Skeletal muscle tissue (tissue), 3 donors: ENCODE measurements at regions not wholly inside any gene's neighbourhood (a gene's known extent, or its start where the extent isn't known, plus 50 kb on each side); places are given as distances from the start of the nearest gene placed in this dataset.
"Not testable (repeated sequence)": the region's sequence is repeated elsewhere in the genome, so short reads cannot be mapped to it uniquely, and the experiment has no call there.

Experiments
- H3K27ac ChIP-seq: one replicate; pipeline ENCODE4 v1.7.0; 2013; ENCODE audit warnings: mild to moderate bottlenecking, low read depth, low read length, inconsistent platforms
- H3K27me3 ChIP-seq, 3 donors: one replicate each; pipeline ENCODE4 v1.7.0; 2013; ENCODE audit warnings: low read length in 3 of 3; ENCODE audit not compliant: control insufficient read depth in 3 of 3, insufficient read depth in 3 of 3
- H3K36me3 ChIP-seq, 3 donors: one replicate each; pipeline ENCODE4 v1.7.0; 2013; ENCODE audit warnings: low read length in 3 of 3; ENCODE audit not compliant: control insufficient read depth in 3 of 3, insufficient read depth in 3 of 3
- H3K4me1 ChIP-seq, 3 donors: one replicate each; pipeline ENCODE4 v1.7.0; 2013; ENCODE audit warnings: low read length in 3 of 3, mild to moderate bottlenecking in 3 of 3; ENCODE audit not compliant: control insufficient read depth in 3 of 3, insufficient read depth in 3 of 3
- H3K4me3 ChIP-seq, 3 donors: one replicate each; pipeline ENCODE4 v1.7.0; 2013; ENCODE audit warnings: low read length in 3 of 3
- H3K9ac ChIP-seq, 3 donors: one replicate each; pipeline ENCODE4 v1.7.0; 2013; ENCODE audit warnings: low read length in 3 of 3, mild to moderate bottlenecking in 3 of 3, moderate library complexity in 2 of 3, low read depth in 1 of 3
- H3K9me3 ChIP-seq, 3 donors: one replicate each; pipeline ENCODE4 v1.7.0; 2013; ENCODE audit warnings: low read length in 3 of 3; ENCODE audit not compliant: control insufficient read depth in 3 of 3
- donor health status: Osteomylitis.

DNA sequence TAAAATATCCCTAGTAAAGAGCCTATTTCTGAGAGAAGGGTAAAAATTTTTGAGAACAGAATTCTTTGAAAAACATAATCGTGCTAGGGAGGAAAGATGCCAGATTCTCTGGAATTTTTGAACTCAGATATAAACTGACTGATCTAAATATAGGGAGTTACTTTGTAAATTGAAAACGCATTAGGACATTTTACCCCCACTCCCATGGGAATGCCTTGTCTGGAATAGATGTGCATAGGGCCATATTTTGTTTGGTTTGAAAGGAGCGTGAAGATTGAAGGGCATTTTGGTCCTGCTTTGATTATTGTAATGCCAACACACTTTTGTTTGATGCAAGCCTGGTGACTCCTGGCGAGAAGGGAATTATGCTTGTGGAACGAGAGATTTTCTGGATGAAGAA, 158.7 kb upstream of the DPP10 start:
- no peaks in the 10 kb centered on the region for H3K4me1 ChIP-seq
- H3K4me3 ChIP-seq = no peak overlapping the region
- no peaks in the 10 kb centered on the region for H3K36me3 ChIP-seq
- H3K27ac ChIP-seq = no peak overlapping the region
- no peaks in the 10 kb centered on the region for H3K9me3 ChIP-seq
- H3K9ac ChIP-seq = no peak overlapping the region
- no peaks in the 10 kb centered on the region for H3K27me3 ChIP-seq

DNA sequence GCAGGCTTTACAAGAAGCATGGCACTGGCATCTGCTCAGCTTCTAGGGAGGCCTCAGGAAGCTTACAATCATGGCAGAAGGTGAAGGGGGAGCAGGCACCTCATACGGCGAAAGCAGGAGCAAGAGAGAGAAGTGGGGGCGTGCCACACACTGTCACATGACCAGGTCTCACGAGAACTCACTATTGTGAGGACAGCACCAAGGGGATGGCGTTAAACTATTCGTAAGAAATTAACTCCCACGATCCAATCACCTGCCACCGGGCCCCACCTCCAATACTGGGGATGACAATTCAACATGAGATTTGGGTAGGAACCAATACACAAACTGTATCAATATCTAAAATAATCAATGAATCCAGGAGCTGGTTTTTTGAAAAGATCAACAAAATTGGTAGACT, 156.0 kb upstream of the DPP10 start:
- no peaks in the 10 kb centered on the region for H3K36me3 ChIP-seq
- H3K9ac ChIP-seq = no peak overlapping the region

DNA sequence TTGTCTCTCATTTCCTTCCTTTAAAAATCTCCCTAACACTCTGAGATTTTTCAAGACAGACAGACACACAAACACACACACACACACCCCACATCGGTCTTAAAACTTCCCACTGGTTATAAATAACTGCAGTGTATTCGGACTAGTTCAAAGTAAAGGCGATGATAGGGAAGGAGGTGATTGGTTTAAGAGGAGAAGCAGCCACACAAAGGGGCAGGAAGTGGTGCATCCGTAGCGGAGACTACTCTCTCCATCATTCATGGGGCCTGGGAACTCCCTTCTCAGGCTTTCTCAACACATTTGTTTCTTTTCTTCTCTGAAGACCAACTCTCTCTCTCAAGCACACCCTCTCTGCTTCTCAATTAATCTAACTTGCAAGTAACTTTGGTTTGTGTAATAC, 149.1 kb upstream of the DPP10 start:
- Histone ChIP-seq H3K9me3 (no peaks in the 10 kb centered on the region), H3K27ac (no peak overlapping the region), H3K4me1 (no peaks in the 10 kb centered on the region), H3K4me3 (no peak overlapping the region), H3K27me3 (peaks cover 0 to 7% (median 0%) of the 10 kb centered on the region in 3 donors), H3K9ac (no peak overlapping the region), H3K36me3 (no peaks in the 10 kb centered on the region)

More for the DNA sequence above, 156.0 kb upstream of the DPP10 start:
- Histone ChIP-seq H3K4me3 (no peak overlapping the region), H3K27me3 (no peaks in the 10 kb centered on the region), H3K9me3 (no peaks in the 10 kb centered on the region), H3K4me1 (no peaks in the 10 kb centered on the region), H3K27ac (no peak overlapping the region)

DNA sequence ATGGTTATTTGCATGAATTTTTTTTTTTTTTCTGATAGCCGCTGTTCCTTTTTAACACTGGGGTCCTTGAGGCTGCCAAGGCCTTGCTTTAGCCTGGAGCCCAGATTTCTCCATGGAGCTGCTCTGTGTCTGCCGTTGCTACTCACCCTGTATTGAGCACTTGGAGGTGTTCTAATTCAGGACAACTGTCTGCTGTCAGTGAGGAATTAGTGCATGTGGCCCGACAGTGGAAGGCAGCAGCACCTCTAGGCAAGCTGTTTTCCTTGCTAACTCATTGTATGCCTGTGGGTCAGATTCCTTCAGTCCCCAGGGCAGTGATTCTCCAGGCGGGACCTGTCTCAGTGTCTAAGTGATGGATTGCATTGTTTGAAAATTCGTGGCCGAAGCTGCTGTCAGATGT, 147.7 kb upstream of the DPP10 start:
- H3K27me3 ChIP-seq = peaks cover 0 to 7% (median 0%) of the 10 kb centered on the region in 3 donors
- no peaks in the 10 kb centered on the region for H3K36me3 ChIP-seq
- H3K9me3 ChIP-seq = no peaks in the 10 kb centered on the region
- no peak overlapping the region for H3K4me3 ChIP-seq
- H3K9ac ChIP-seq = no peak overlapping the region
- no peaks in the 10 kb centered on the region for H3K4me1 ChIP-seq
- no peak overlapping the region for H3K27ac ChIP-seq

DNA sequence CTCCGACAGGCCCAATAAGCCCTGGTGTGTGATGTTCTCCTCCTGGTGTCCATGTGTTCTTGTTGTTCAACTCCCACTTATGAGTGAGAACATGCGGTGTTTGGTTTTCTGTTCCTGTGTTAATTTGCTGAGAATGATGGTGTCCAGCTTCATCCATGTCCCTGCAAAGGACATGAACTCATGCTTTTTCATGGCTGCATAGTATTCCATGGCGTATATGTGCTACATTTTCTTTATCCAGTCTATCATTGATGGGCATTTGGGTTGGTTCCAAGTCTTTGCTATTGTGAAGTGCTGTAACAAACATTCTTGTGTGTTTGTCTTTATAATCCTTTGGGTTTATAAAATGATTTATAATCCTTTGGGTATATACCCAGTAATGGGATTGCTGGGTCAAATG, 142.1 kb upstream of the DPP10 start:
- H3K27ac ChIP-seq, H3K9me3 ChIP-seq, H3K4me3 ChIP-seq, H3K36me3 ChIP-seq, H3K9ac ChIP-seq, H3K27me3 ChIP-seq, H3K4me1 ChIP-seq: not testable (repeated sequence)

DNA sequence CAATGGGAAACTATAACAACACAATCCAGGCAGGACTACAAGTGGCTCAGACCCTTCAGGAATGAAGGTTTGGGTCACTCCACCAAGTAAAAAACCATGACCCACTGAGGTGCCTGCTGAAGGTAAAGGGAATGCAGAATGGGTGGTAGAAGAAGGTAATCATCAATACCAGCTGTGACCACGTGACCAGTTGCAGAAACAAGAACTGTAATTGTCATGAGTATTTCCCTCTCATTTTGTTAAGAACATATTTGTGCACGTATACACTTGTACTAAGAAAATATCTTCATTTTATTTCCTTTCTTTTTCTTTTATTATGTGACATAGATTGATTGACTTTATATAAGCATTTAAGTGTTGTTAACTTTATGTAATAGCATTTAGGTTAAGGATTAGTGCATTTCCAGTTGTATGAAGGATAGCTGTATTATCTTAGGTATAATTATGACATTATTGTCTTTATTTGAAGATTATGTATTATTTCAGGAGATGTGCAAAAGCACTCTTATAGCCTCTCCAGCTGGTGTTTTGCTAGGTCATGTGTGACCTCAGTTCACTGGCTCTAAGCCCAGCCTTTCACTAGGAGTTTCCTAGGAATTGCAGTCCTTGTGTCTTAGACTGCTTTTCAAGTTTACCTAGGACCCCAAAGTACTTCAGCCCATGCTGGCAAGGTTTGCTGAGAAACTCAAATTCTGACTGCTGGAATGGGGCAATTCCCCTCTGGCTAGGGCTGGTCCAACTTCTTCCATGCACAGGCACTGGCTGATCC, 125.7 kb upstream of the DPP10 start:
- H3K9ac ChIP-seq = no peak overlapping the region
- no peaks in the 10 kb centered on the region for H3K27me3 ChIP-seq
- H3K36me3 ChIP-seq = no peaks in the 10 kb centered on the region
- H3K27ac ChIP-seq = no peak overlapping the region
- no peak overlapping the region for H3K4me3 ChIP-seq
- H3K9me3 ChIP-seq = no peaks in the 10 kb centered on the region
- H3K4me1 ChIP-seq = no peaks in the 10 kb centered on the region

DNA sequence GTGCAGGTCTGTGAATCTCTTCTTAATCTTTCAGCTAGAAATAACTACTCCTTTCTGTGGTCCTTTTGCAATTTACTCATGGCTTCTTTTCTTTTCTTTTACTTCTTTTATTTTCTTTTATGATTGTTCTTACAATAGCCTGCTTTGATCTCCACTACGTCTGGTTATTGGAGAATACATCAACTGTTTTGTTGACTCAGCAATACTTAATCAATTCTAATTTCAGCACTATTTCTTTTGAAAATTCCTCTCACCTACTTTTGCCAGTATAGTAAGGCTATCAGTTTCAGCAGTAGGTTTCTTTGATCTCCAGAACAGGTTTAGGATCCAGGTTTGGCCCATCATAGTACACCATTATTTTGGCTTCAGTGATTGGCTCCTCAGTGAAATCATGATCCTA, 111.8 kb upstream of the DPP10 start:
- Histone ChIP-seq H3K4me3 (no peak overlapping the region), H3K9ac (no peak overlapping the region), H3K9me3 (no peaks in the 10 kb centered on the region), H3K4me1 (no peaks in the 10 kb centered on the region), H3K27ac (no peak overlapping the region), H3K36me3 (no peaks in the 10 kb centered on the region), H3K27me3 (no peaks in the 10 kb centered on the region)

DNA sequence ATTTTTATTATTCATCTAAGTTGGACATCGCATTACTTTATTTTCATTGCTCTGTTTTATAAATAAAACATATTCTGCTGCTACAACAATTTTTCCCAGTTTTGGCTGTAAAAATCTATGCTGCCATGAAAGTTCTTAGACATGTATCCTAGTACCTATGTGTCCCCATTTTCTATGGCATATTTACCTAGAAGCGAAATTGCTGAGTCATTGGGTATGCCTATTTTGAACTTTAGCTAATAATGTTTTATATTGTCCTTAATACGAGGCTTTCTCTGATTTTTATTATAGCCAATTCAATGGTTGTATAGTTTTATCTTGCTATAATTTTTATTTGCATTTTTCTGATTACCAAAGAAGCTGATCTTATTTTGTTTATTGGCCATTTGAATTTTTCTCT, 110.5 kb upstream of the DPP10 start:
- no peaks in the 10 kb centered on the region for H3K27me3 ChIP-seq
- no peak overlapping the region for H3K9ac ChIP-seq
- no peaks in the 10 kb centered on the region for H3K9me3 ChIP-seq
- no peak overlapping the region for H3K4me3 ChIP-seq
- no peaks in the 10 kb centered on the region for H3K36me3 ChIP-seq
- no peaks in the 10 kb centered on the region for H3K4me1 ChIP-seq
- no peak overlapping the region for H3K27ac ChIP-seq

DNA sequence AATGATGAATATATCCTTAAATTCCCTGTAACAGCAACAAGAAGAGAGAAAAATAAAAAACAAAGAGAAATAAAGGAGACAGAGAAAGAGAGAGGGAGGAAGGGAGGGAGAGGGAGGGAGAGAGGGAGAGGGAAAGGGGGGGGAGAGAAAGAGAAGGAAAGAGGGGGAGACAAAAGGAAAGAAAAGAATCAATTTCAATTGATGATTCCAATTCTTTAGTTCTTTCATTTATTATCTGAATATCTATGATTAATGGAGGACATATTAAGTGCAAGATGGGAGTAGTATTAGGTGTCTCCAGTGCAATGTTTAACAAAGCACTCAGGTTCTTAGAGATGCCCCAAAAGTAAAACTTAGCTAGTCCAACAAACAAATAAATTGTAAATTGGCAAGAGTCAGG, 97.2 kb upstream of the DPP10 start:
- H3K4me3 ChIP-seq = no peak overlapping the region
- H3K9ac ChIP-seq = no peak overlapping the region

DNA sequence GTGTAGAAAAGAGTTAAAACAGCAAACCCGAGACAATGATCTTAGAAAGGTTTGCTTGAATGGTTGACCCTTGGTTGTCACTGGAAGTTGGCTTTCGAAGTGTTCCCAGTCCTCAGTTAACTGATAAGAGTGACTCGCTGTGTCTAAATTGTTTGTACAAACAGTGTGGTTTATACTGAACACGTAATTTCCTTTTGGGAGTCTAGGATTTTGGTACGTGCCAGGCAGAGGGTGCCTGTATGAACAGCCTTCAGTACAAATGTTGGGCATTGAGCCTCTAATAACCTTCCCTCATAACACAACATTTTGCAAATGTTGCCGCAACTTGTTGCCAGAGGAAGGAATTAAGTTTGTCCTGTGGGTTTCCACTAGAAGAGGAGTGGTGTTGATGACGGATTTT, 95.8 kb upstream of the DPP10 start:
- peaks cover 0 to 2% (median 0%) of the 10 kb centered on the region in 3 donors for H3K4me1 ChIP-seq
- no peaks in the 10 kb centered on the region for H3K36me3 ChIP-seq
- no peak overlapping the region for H3K9ac ChIP-seq
- H3K27ac ChIP-seq = no peak overlapping the region
- H3K9me3 ChIP-seq = no peaks in the 10 kb centered on the region
- no peaks in the 10 kb centered on the region for H3K27me3 ChIP-seq
- no peak overlapping the region for H3K4me3 ChIP-seq

More for the DNA sequence above, 97.2 kb upstream of the DPP10 start:
- no peaks in the 10 kb centered on the region for H3K36me3 ChIP-seq
- H3K27ac ChIP-seq = no peak overlapping the region
- H3K27me3 ChIP-seq = no peaks in the 10 kb centered on the region
- no peaks in the 10 kb centered on the region for H3K9me3 ChIP-seq
- H3K4me1 ChIP-seq = no peaks in the 10 kb centered on the region
